IMR-90 (cell line): ENCODE measurements at regions not wholly inside any gene's neighbourhood (a gene's known extent, or its start where the extent isn't known, plus 50 kb on each side); places are given as distances from the start of the nearest gene placed in this dataset.

ENCODE experiments used
- ATAC-seq: fragments of 200-7000 bp; cut with Tn5 transposase; 2 replicates; pipeline ENCODE4 v1.9.1; 2020; ENCODE audit warnings: low read depth, mild to moderate bottlenecking, moderate library complexity
- BruUV-seq: library from RNA; stranded (reverse); fragments of 400-500 nt; replicated peaks from 2 replicates; lab custom pipeline; 2021; lab: Mats Ljungman, UMichigan
- CTCF ChIA-PET: fragments of 300-600 bp; formaldehyde crosslinking; extraction: SDS; loops from one replicate; lab custom pipeline; 2021; ENCODE audit warnings: antibody characterized with exemption; lab: Yijun Ruan, JAX
- POLR2A ChIA-PET: fragments of 300-600 bp; sonication (Branson Sonifier 250); formaldehyde crosslinking; loops from one replicate; lab custom pipeline; 2022; ENCODE audit warnings: antibody characterized with exemption; ENCODE audit not compliant: unreplicated experiment; lab: Charles Lee
- DNase-seq: peaks from one replicate; pipeline ENCODE4 v3.0.0; 2013
- H2AFZ ChIP-seq: replicated peaks from 2 replicates; pipeline ENCODE3; 2013; ENCODE audit warnings: low read length, mild to moderate bottlenecking; ENCODE audit not compliant: poor library complexity
- H2AK5ac ChIP-seq: 2 replicates; pipeline ENCODE4 v1.6.1; 2013; ENCODE audit warnings: low read depth, low read length, inconsistent platforms
- H2AK9ac ChIP-seq: replicated peaks from 2 replicates; pipeline ENCODE3; 2013; ENCODE audit warnings: mild to moderate bottlenecking, low read depth, low read length, moderate library complexity; ENCODE audit not compliant: poor library complexity
- H2BK120ac ChIP-seq: 2 replicates; pipeline ENCODE4 v1.6.1; 2013; ENCODE audit warnings: low read depth, low read length, inconsistent platforms
- H2BK15ac ChIP-seq: 3 replicates; pipeline ENCODE4 v1.6.1; 2013; ENCODE audit warnings: low read depth, low read length, inconsistent platforms
- H2BK20ac ChIP-seq: 2 replicates; pipeline ENCODE4 v1.6.1; 2013; ENCODE audit warnings: low read depth, mild to moderate bottlenecking, inconsistent platforms, low read length, moderate library complexity
- H2BK5ac ChIP-seq: 2 replicates; pipeline ENCODE4 v1.6.1; 2013; ENCODE audit warnings: mild to moderate bottlenecking, low read depth, low read length, inconsistent platforms; ENCODE audit not compliant: poor library complexity, severe bottlenecking
- H3K14ac ChIP-seq: replicated peaks from 2 replicates; pipeline ENCODE4 v1.6.1; 2013; ENCODE audit warnings: low read depth, low read length, inconsistent platforms
- H3K18ac ChIP-seq: 2 replicates; pipeline ENCODE4 v1.6.1; 2013; ENCODE audit warnings: low read depth, low read length, control low read depth
- H3K23ac ChIP-seq: 2 replicates; pipeline ENCODE4 v1.6.1; 2013; ENCODE audit warnings: low read depth, low read length, inconsistent platforms
- H3K27ac ChIP-seq: 2 replicates; pipeline ENCODE4 v1.5.1; 2013; ENCODE audit warnings: mild to moderate bottlenecking, control low read depth, low read length; ENCODE audit not compliant: insufficient read depth
- H3K27me3 ChIP-seq: 2 replicates; pipeline ENCODE4 v1.6.1; 2013; ENCODE audit warnings: low read length; ENCODE audit not compliant: control insufficient read depth, insufficient read depth
- H3K36me3 ChIP-seq: 2 replicates; pipeline ENCODE4 v1.6.1; 2013; ENCODE audit warnings: low read length, mixed read lengths; ENCODE audit not compliant: control insufficient read depth, insufficient read depth
- H3K4ac ChIP-seq: 2 replicates; pipeline ENCODE4 v1.6.1; 2013; ENCODE audit warnings: low read depth, low read length, inconsistent platforms
- H3K4me1 ChIP-seq: 2 replicates; pipeline ENCODE4 v1.6.1; 2013; ENCODE audit warnings: low read length, mixed read lengths; ENCODE audit not compliant: control insufficient read depth, insufficient read depth
- H3K4me2 ChIP-seq: 2 replicates; pipeline ENCODE4 v1.6.1; 2013; ENCODE audit warnings: low read depth, mild to moderate bottlenecking, control low read depth, low read length, moderate library complexity
- H3K4me3 ChIP-seq: 2 replicates; pipeline ENCODE4 v1.5.1; 2013; ENCODE audit warnings: low read depth, mild to moderate bottlenecking, control low read depth, low read length, moderate library complexity; ENCODE audit not compliant: insufficient read depth
- H3K56ac ChIP-seq: 2 replicates; pipeline ENCODE4 v1.6.1; 2013; ENCODE audit warnings: low read length, inconsistent platforms; ENCODE audit not compliant: insufficient read depth; ENCODE audit errors: extremely low read depth
- H3K79me1 ChIP-seq, 2 experiments: 2 replicates each; pipeline ENCODE4 v1.6.1; 2013; ENCODE audit warnings: low read length in 2 of 2, inconsistent platforms in 1 of 2, low read depth in 1 of 2
- H3K9ac ChIP-seq: 2 replicates; pipeline ENCODE4 v1.6.1; 2013; ENCODE audit warnings: low read depth, low read length, control low read depth
- H3K9me1 ChIP-seq: 2 replicates; pipeline ENCODE4 v1.6.1; 2013; ENCODE audit warnings: low read length, inconsistent platforms; ENCODE audit not compliant: insufficient read depth
- H3K9me3 ChIP-seq: 2 replicates; pipeline ENCODE4 v1.6.1; 2013; ENCODE audit warnings: low read length; ENCODE audit not compliant: control insufficient read depth, insufficient read depth
- H4K20me1 ChIP-seq: 2 replicates; pipeline ENCODE4 v1.6.1; 2013; ENCODE audit warnings: low read length, inconsistent platforms; ENCODE audit not compliant: insufficient read depth
- H4K5ac ChIP-seq: 2 replicates; pipeline ENCODE4 v1.6.1; 2013; ENCODE audit warnings: mild to moderate bottlenecking, low read depth, low read length, control low read depth
- H4K8ac ChIP-seq, 2 experiments: 2 replicates each; pipeline ENCODE4 v1.6.1; 2013; ENCODE audit warnings: low read depth in 2 of 2, low read length in 2 of 2, control low read depth in 1 of 2, inconsistent platforms in 1 of 2
- H4K91ac ChIP-seq: 2 replicates; pipeline ENCODE4 v1.6.1; 2013; ENCODE audit warnings: low read depth, low read length, inconsistent platforms; ENCODE audit not compliant: insufficient read depth
- CEBPB ChIP-seq: IDR thresholded peaks from 2 replicates; pipeline ENCODE4 v1.6.1; 2012; ENCODE audit warnings: low read depth, low read length, improper control_type of control experiment
- FOS ChIP-seq: fragments of 150-350 bp; IDR thresholded peaks from 2 replicates; pipeline ENCODE4 v1.6.1; 2016; ENCODE audit warnings: low read depth, low read length
- POLR2A ChIP-seq: IDR thresholded peaks from 2 replicates; pipeline ENCODE4 v1.6.1; 2012; ENCODE audit warnings: mild to moderate bottlenecking, low read depth, low read length
- RFX5 ChIP-seq: IDR thresholded peaks from 2 replicates; pipeline ENCODE4 v1.8.0; 2012; ENCODE audit warnings: low read depth, mild to moderate bottlenecking, low read length, moderate library complexity
- SMC3 ChIP-seq: fragments of 150-350 bp; IDR thresholded peaks from 2 replicates; pipeline ENCODE4 v1.6.1; 2016; ENCODE audit warnings: low read depth, mild to moderate bottlenecking, antibody characterized with exemption, low read length, moderate library complexity
- WGBS, 2 experiments: methylation state at CpG; one replicate each; pipeline versions ENCODE4 v1.1.5 to v1.1.7; 2013; ENCODE audit warnings: missing lambda C conversion rate in 2 of 2; ENCODE audit not compliant: insufficient read length in 1 of 2; ENCODE audit errors: extremely low coverage in 2 of 2; 5-methylcytosine and 5-hydroxymethylcytosine counted together
- dilution Hi-C: fragments of 300-500 bp; cut with HindIII; formaldehyde crosslinking; loops from one replicate; pipeline ENCODE4 v1.14.3; 2018; ENCODE audit warnings: low sequenced_read_pairs; ENCODE audit not compliant: unreplicated experiment
- in situ Hi-C: fragments of 300-500 bp; cut with MboI; formaldehyde crosslinking; loops from 3 replicates; pipeline ENCODE4 v1.14.3; 2019; ENCODE audit warnings: low sequenced_read_pairs, inconsistent platforms, mixed read lengths
- intact Hi-C: fragments of 100-400 bp; cut with micrococcal nuclease; formaldehyde crosslinking; loops from 2 replicates; pipeline ENCODE4 v1.10.0; 2022

- no peak overlapping the region for H4K5ac ChIP-seq
- no peaks in the 10 kb centered on the region for H3K79me1 ChIP-seq
- no peaks in the 10 kb centered on the region for H3K9me1 ChIP-seq
- no peak overlapping the region for H3K9ac ChIP-seq
- H3K4me2 ChIP-seq: no peak overlapping the region
- H3K56ac ChIP-seq: no peak overlapping the region
- WGBS, 2 experiments: no CpG with 5 or more reads among the region's 1 CpG
- H2BK5ac ChIP-seq: no peak overlapping the region
- dilution Hi-C loops (no loop called here), in situ Hi-C loops (no loop called here), intact Hi-C loops (no loop called here)
- ATAC-seq: no peak
- ChIA-PET CTCF (no interaction called here), POLR2A (no interaction called here)
- no peak overlapping the region for H3K4me3 ChIP-seq
- H3K18ac ChIP-seq: no peak overlapping the region
- DNase-seq: no peak
- H3K27me3 ChIP-seq: no peaks in the 10 kb centered on the region
- BruUV-seq: no TSS peak
- H3K23ac ChIP-seq: no peak overlapping the region
- no peaks in the 10 kb centered on the region for H4K20me1 ChIP-seq
- no peak overlapping the region for H3K14ac ChIP-seq
- peaks cover 13% of the 10 kb centered on the region for H3K9me3 ChIP-seq
- H2BK15ac ChIP-seq: no peak overlapping the region
- no peak overlapping the region for H2AK9ac ChIP-seq
- no peaks in the 10 kb centered on the region for H3K4me1 ChIP-seq
- no peak overlapping the region for H4K8ac ChIP-seq
- H2AK5ac ChIP-seq: no peak overlapping the region
- H2AFZ ChIP-seq: no peak overlapping the region
- H4K91ac ChIP-seq: no peak overlapping the region
- no peak overlapping the region for H3K4ac ChIP-seq
- no peak overlapping the region for H3K27ac ChIP-seq
- no peak overlapping the region for H2BK120ac ChIP-seq
- H3K36me3 ChIP-seq: no peaks in the 10 kb centered on the region
- H2BK20ac ChIP-seq: no peak overlapping the region
- TF ChIP-seq POLR2A: no peak
- TF ChIP-seq CEBPB: no peak
- TF ChIP-seq RFX5: no peak
- no peak for TF ChIP-seq SMC3
- TF ChIP-seq FOS: no peak
These were observed 323.2 kb upstream of the MEX3C start for GRCh38 chr18:51520676-51521180.
